Effector memory CD4-positive, alpha-beta T cell (primary cell): ENCODE measurements at regions not wholly inside any gene's neighbourhood (a gene's known extent, or its start where the extent isn't known, plus 50 kb on each side); places are given as distances from the start of the nearest gene placed in this dataset.

Experiments used
- DNase-seq, 3 donors: peaks; one replicate each; pipeline ENCODE4 v3.0.0-alpha.2; 2020
- H3K27ac ChIP-seq: 2 replicates; pipeline ENCODE4 v1.7.0; 2013; ENCODE audit warnings: mild to moderate bottlenecking, low read length, moderate library complexity; ENCODE audit not compliant: insufficient read depth, poor library complexity, severe bottlenecking
- H3K27me3 ChIP-seq: replicated peaks from 2 replicates; pipeline ENCODE4 v1.7.0; 2013; ENCODE audit warnings: mild to moderate bottlenecking, low read length; ENCODE audit not compliant: insufficient read depth, control insufficient read depth, poor library complexity, severe bottlenecking
- H3K36me3 ChIP-seq: 2 replicates; pipeline ENCODE4 v1.7.0; 2013; ENCODE audit warnings: mild to moderate bottlenecking, low read length, moderate library complexity; ENCODE audit not compliant: control insufficient read depth, insufficient read depth
- H3K4me1 ChIP-seq: 2 replicates; pipeline ENCODE4 v1.7.0; 2013; ENCODE audit warnings: low read length, mild to moderate bottlenecking; ENCODE audit not compliant: control insufficient read depth, insufficient read depth, poor library complexity, severe bottlenecking
- H3K4me3 ChIP-seq: 2 replicates; pipeline ENCODE4 v1.7.0; 2013; ENCODE audit warnings: low read length, low read depth, mild to moderate bottlenecking; ENCODE audit not compliant: insufficient read depth, poor library complexity, severe bottlenecking
- H3K9me3 ChIP-seq: 2 replicates; pipeline ENCODE4 v1.7.0; 2013; ENCODE audit warnings: mild to moderate bottlenecking, low read length, moderate library complexity; ENCODE audit not compliant: control insufficient read depth

GRCh38 chr10:78184851-78185692 lies 151.4 kb downstream of the RPS24 start:
- H3K27me3 ChIP-seq = no peaks in the 10 kb centered on the region
- H3K4me3 ChIP-seq = no peak overlapping the region
- DNase-seq = no peak
- H3K4me1 ChIP-seq = no peaks in the 10 kb centered on the region
- no peaks in the 10 kb centered on the region for H3K9me3 ChIP-seq
- H3K27ac ChIP-seq = no peak overlapping the region
- H3K36me3 ChIP-seq = no peaks in the 10 kb centered on the region

- Histone ChIP-seq H3K9me3 (no peaks in the 10 kb centered on the region), H3K27ac (no peak overlapping the region), H3K4me1 (no peaks in the 10 kb centered on the region), H3K4me3 (no peak overlapping the region), H3K36me3 (no peaks in the 10 kb centered on the region), H3K27me3 (no peaks in the 10 kb centered on the region)
- DNase-seq = no peak
These were observed 152.0 kb downstream of the RPS24 start for GRCh38 chr10:78185693-78186055.

DNA sequence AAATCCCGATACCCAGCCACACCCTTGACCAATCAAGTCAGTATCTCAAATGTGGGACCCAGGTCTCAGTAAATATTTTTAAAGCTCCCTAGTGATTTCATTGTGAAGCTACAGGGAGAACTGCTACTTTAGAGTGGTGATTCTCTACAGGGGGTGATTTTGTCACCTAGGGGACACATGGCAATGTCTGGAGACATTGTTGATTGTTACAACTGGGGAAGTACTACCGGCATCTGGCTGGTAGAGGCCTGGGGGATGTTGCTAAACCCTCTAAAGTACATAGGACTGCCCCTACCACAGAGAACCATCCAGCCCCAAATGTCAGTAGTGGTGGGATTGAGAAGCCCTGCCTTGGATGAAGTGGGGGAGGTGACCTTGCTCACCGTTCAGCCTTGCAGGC lies 152.9 kb downstream of the RPS24 start:
- Histone ChIP-seq H3K36me3 (no peaks in the 10 kb centered on the region), H3K9me3 (no peaks in the 10 kb centered on the region), H3K27me3 (no peaks in the 10 kb centered on the region), H3K4me1 (no peaks in the 10 kb centered on the region), H3K27ac (no peak overlapping the region), H3K4me3 (no peak overlapping the region)
- DNase-seq = no peak

GRCh38 chr10:78187371-78187770 lies 153.7 kb downstream of the RPS24 start:
- no peaks in the 10 kb centered on the region for H3K9me3 ChIP-seq
- H3K4me3 ChIP-seq = no peak overlapping the region
- H3K36me3 ChIP-seq = no peaks in the 10 kb centered on the region
- no peaks in the 10 kb centered on the region for H3K27me3 ChIP-seq
- H3K27ac ChIP-seq = no peak overlapping the region
- no peak for DNase-seq
- no peaks in the 10 kb centered on the region for H3K4me1 ChIP-seq

DNA sequence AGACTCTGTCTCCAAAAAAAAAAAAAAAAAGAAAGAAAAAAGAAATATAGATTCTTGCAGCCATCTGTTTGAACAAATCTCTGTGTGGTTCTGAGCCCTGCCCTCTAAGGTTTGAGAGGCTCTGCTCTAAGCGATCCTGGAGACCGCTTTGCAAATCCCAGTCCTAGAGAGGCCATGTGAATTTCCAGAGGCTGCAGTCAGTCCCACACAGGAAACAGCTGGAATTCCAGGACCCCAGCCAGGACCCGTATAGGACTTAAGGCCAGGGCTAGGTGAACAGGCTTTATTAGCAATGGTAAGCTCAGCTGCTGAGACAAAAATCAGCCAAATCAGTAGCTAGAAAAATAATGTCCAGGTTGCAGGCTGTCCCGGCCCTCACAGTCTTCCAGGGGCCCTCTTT lies 154.8 kb downstream of the RPS24 start:
- Histone ChIP-seq H3K27me3 (no peaks in the 10 kb centered on the region), H3K4me3 (no peak overlapping the region), H3K9me3 (no peaks in the 10 kb centered on the region), H3K36me3 (no peaks in the 10 kb centered on the region), H3K4me1 (no peaks in the 10 kb centered on the region), H3K27ac (no peak overlapping the region)
- no peak for DNase-seq

- no peaks in the 10 kb centered on the region for H3K27me3 ChIP-seq
- H3K9me3 ChIP-seq = no peaks in the 10 kb centered on the region
- DNase-seq = no peak
- H3K27ac ChIP-seq = no peak overlapping the region
- H3K4me3 ChIP-seq = no peak overlapping the region
- no peaks in the 10 kb centered on the region for H3K4me1 ChIP-seq
- H3K36me3 ChIP-seq = no peaks in the 10 kb centered on the region
These were observed 156.6 kb downstream of the RPS24 start for GRCh38 chr10:78190051-78190825.

DNA sequence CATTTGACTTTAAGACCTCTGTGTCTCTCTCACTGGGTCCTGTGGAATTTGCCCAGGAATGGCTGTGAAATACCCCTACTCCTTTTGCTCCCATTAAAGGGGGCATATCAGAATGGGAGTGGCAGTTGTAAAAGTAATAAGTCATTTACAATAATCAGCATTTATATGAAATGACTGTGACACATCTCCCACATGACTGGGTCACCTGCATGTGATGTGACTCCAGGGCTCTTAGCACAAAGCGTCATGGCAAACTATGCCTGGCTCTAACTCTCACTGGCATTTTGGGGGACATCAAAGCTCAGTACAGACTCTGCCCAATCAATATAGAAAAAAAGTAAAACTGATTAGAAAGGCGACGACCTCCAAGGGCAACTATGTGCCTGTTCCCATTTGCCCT lies 157.6 kb downstream of the RPS24 start:
- Histone ChIP-seq H3K4me1 (no peaks in the 10 kb centered on the region), H3K27me3 (no peaks in the 10 kb centered on the region), H3K36me3 (no peaks in the 10 kb centered on the region), H3K27ac (no peak overlapping the region), H3K9me3 (no peaks in the 10 kb centered on the region), H3K4me3 (no peak overlapping the region)
- DNase-seq = no peak

DNA sequence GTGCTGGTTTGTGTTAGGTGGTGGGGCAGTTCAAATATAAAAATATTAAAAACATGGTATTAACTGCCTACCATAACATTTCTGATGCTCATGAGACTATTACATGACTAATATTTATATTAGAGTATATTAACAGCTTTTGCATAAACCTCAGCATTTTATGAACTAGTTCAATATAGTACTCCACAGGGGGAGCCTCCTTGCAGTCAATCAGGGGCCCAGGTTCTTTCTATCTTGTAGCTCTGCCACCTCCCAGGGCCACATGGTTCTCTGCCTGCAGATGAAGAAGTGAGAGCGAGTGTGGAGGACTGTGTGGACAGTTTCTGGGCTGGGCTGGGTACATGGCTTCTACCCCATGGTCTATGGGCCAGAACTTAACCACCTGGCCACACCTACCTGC lies 159.5 kb downstream of the RPS24 start:
- H3K36me3 ChIP-seq = no peaks in the 10 kb centered on the region
- DNase-seq = no peak
- no peaks in the 10 kb centered on the region for H3K9me3 ChIP-seq
- H3K4me1 ChIP-seq = no peaks in the 10 kb centered on the region
- H3K4me3 ChIP-seq = no peak overlapping the region
- no peaks in the 10 kb centered on the region for H3K27me3 ChIP-seq
- H3K27ac ChIP-seq = no peak overlapping the region

DNA sequence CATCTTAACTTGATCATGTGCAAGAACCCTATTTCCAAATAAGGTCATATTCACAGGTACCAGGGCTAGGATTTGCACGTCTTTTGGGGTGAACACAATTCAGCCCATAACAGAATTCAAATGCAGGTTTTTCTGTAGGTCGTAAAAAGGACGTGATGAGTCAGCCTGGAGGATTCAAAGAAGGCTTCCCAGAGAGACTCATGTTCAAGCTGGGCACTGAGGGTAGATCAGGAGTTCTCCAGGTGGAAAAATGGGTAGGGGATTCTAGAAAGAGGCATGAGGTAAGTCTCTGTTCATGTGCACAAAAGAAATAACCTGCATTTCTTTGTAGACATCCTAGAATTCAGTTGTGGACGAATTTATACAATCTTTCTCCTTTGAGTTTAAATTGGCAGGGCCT lies 160.4 kb downstream of the RPS24 start:
- Histone ChIP-seq H3K27me3 (no peaks in the 10 kb centered on the region), H3K4me1 (no peaks in the 10 kb centered on the region), H3K27ac (no peak overlapping the region), H3K9me3 (no peaks in the 10 kb centered on the region), H3K4me3 (no peak overlapping the region), H3K36me3 (no peaks in the 10 kb centered on the region)
- no peak for DNase-seq
